ENCODE measurements at regions not wholly inside any gene's neighbourhood (a gene's known extent, or its start where the extent isn't known, plus 50 kb on each side); places are given as distances from the start of the nearest gene placed in this dataset.

DNA sequence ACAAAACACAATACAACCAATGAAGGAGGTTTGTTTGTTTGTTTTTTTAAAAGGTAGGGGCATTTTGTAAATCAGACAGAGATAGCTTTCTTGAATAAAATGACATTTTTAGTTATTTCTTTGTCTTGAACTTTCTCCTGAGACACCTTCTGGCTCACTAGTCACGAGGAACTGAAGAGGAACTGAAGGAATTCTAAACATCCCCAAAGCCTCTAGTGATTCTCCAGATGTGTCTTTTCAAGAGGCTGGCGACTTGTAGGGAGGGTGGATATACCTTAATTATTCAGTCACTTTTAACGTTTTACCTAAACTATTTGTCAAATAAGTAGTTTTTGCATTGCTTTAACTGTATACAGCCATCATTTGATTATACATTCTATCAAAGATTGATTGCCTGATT lies 211.2 kb upstream of the LRIG3 start:
- TF ChIP-seq ZNF626 (tag by site-specific recombination; IDR thresholded peaks at IDR 0.05): no peak
- TF ChIP-seq, protein P1, sequence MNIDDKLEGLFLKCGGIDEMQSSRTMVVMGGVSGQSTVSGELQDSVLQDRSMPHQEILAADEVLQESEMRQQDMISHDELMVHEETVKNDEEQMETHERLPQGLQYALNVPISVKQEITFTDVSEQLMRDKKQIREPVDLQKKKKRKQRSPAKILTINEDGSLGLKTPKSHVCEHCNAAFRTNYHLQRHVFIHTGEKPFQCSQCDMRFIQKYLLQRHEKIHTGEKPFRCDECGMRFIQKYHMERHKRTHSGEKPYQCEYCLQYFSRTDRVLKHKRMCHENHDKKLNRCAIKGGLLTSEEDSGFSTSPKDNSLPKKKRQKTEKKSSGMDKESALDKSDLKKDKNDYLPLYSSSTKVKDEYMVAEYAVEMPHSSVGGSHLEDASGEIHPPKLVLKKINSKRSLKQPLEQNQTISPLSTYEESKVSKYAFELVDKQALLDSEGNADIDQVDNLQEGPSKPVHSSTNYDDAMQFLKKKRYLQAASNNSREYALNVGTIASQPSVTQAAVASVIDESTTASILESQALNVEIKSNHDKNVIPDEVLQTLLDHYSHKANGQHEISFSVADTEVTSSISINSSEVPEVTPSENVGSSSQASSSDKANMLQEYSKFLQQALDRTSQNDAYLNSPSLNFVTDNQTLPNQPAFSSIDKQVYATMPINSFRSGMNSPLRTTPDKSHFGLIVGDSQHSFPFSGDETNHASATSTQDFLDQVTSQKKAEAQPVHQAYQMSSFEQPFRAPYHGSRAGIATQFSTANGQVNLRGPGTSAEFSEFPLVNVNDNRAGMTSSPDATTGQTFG (tag by site-specific recombination; IDR thresholded peaks at IDR 0.05; ENCODE audit: borderline replicate concordance): no peak
- TF ChIP-seq FEZF1 (tag by site-specific recombination; IDR thresholded peaks at IDR 0.05): no peak
- no peak for TF ChIP-seq ZNF571 (tag by site-specific recombination; IDR thresholded peaks at IDR 0.05)
- H3K9me3 ChIP-seq (ENCODE audit: control insufficient read depth, insufficient read depth, low read depth, low read length): no peaks in the 10 kb centered on the region
- CTCF ChIA-PET: no interaction called here
- H3K27ac ChIP-seq (ENCODE audit: extremely low read depth, low read depth, low read length): no peak overlapping the region
- no peaks in the 10 kb centered on the region for H3K36me3 ChIP-seq (ENCODE audit: control insufficient read depth in 2 of 2, insufficient read depth in 1 of 2, low read length in 2 of 2)
- no peaks in the 10 kb centered on the region for H3K4me1 ChIP-seq (ENCODE audit: control insufficient read depth, insufficient read depth, low read length)
- no peak overlapping the region for H3K4me3 ChIP-seq (ENCODE audit: low read depth, low read length)
- POLR2A ChIA-PET: no interaction called here

DNA sequence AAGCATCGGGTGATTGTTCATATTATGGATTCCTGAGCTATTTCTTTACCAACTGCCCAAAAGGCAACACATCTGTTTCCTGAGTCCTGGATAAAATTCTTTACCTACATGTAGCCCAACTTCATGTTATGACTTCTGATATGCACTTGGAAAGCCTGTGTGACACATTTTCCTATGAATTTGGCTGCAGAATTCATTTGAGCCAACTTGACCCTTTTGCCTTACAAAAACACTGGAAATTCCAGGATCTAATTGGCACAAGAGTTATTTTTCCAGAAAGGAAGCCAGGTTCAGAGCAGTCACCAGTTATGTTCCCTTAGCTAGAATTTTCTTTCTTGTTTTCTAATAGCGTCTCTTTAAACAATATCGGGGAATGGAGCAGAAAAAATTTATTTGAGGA lies 202.5 kb upstream of the LRIG3 start:
- POLR2A ChIA-PET: no interaction called here
- Histone ChIP-seq H3K36me3 (ENCODE audit: control insufficient read depth in 2 of 2, insufficient read depth in 1 of 2, low read length in 2 of 2) (no peaks in the 10 kb centered on the region), H3K4me3 (ENCODE audit: low read depth, low read length) (no peak overlapping the region), H3K4me1 (ENCODE audit: control insufficient read depth, insufficient read depth, low read length) (no peaks in the 10 kb centered on the region), H3K9me3 (ENCODE audit: control insufficient read depth, insufficient read depth, low read depth, low read length) (no peaks in the 10 kb centered on the region), H3K27ac (ENCODE audit: extremely low read depth, low read depth, low read length) (no peak overlapping the region)
- no peak for TF ChIP-seq ZNF426 (tag by site-specific recombination; IDR thresholded peaks at IDR 0.05)
- TF ChIP-seq ZNF324 (tag by site-specific recombination; IDR thresholded peaks at IDR 0.05): no peak
- no peak for TF ChIP-seq ZNF350 (tag by site-specific recombination; IDR thresholded peaks at IDR 0.05)
- no peak for TF ChIP-seq ZNF558 (tag by site-specific recombination; IDR thresholded peaks at IDR 0.05)
- TF ChIP-seq, protein P2, sequence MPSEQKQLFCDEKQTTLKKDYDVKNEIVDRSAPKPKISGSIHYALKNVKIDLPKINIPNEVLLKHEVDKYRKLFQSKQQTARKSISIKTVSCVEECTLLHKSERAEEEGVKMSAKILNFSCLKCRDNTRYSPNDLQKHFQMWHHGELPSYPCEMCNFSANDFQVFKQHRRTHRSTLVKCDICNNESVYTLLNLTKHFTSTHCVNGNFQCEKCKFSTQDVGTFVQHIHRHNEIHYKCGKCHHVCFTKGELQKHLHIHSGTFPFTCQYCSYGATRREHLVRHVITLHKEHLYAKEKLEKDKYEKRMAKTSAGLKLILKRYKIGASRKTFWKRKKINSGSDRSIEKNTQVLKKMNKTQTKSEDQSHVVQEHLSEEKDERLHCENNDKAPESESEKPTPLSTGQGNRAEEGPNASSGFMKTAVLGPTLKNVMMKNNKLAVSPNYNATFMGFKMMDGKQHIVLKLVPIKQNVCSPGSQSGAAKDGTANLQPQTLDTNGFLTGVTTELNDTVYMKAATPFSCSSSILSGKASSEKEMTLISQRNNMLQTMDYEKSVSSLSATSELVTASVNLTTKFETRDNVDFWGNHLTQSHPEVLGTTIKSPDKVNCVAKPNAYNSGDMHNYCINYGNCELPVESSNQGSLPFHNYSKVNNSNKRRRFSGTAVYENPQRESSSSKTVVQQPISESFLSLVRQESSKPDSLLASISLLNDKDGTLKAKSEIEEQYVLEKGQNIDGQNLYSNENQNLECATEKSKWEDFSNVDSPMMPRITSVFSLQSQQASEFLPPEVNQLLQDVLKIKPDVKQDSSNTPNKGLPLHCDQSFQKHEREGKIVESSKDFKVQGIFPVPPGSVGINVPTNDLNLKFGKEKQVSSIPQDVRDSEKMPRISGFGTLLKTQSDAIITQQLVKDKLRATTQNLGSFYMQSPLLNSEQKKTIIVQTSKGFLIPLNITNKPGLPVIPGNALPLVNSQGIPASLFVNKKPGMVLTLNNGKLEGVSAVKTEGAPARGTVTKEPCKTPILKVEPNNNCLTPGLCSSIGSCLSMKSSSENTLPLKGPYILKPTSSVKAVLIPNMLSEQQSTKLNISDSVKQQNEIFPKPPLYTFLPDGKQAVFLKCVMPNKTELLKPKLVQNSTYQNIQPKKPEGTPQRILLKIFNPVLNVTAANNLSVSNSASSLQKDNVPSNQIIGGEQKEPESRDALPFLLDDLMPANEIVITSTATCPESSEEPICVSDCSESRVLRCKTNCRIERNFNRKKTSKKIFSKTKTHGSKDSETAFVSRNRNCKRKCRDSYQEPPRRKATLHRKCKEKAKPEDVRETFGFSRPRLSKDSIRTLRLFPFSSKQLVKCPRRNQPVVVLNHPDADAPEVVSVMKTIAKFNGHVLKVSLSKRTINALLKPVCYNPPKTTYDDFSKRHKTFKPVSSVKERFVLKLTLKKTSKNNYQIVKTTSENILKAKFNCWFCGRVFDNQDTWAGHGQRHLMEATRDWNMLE (tag by site-specific recombination; conservative IDR thresholded peaks at IDR 0.05; ENCODE audit: low read depth): no peak
- TF ChIP-seq ZNF16 (tag by site-specific recombination; IDR thresholded peaks at IDR 0.05; ENCODE audit: low read depth): no peak
- no peak for TF ChIP-seq ZNF433 (tag by site-specific recombination; IDR thresholded peaks at IDR 0.05; ENCODE audit: low read depth)
- no peak for TF ChIP-seq ZNF585B (tag by site-specific recombination; IDR thresholded peaks at IDR 0.05)
- TF ChIP-seq, protein P3, sequence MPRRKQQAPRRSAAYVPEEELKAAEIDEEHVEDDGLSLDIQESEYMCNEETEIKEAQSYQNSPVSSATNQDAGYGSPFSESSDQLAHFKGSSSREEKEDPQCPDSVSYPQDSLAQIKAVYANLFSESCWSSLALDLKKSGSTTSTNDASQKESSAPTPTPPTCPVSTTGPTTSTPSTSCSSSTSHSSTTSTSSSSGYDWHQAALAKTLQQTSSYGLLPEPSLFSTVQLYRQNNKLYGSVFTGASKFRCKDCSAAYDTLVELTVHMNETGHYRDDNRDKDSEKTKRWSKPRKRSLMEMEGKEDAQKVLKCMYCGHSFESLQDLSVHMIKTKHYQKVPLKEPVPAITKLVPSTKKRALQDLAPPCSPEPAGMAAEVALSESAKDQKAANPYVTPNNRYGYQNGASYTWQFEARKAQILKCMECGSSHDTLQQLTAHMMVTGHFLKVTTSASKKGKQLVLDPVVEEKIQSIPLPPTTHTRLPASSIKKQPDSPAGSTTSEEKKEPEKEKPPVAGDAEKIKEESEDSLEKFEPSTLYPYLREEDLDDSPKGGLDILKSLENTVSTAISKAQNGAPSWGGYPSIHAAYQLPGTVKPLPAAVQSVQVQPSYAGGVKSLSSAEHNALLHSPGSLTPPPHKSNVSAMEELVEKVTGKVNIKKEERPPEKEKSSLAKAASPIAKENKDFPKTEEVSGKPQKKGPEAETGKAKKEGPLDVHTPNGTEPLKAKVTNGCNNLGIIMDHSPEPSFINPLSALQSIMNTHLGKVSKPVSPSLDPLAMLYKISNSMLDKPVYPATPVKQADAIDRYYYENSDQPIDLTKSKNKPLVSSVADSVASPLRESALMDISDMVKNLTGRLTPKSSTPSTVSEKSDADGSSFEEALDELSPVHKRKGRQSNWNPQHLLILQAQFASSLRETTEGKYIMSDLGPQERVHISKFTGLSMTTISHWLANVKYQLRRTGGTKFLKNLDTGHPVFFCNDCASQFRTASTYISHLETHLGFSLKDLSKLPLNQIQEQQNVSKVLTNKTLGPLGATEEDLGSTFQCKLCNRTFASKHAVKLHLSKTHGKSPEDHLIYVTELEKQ (tag by site-specific recombination; IDR thresholded peaks at IDR 0.05; ENCODE audit: borderline replicate concordance): no peak
- no peak for TF ChIP-seq ZNF37A (tag by site-specific recombination; IDR thresholded peaks at IDR 0.05)
- no peak for TF ChIP-seq ZNF701 (tag by site-specific recombination; IDR thresholded peaks at IDR 0.05)
- no peak for TF ChIP-seq ZNF626 (tag by site-specific recombination; IDR thresholded peaks at IDR 0.05)
- TF ChIP-seq, protein P4, sequence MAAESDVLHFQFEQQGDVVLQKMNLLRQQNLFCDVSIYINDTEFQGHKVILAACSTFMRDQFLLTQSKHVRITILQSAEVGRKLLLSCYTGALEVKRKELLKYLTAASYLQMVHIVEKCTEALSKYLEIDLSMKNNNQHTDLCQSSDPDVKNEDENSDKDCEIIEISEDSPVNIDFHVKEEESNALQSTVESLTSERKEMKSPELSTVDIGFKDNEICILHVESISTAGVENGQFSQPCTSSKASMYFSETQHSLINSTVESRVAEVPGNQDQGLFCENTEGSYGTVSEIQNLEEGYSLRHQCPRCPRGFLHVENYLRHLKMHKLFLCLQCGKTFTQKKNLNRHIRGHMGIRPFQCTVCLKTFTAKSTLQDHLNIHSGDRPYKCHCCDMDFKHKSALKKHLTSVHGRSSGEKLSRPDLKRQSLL (tag by site-specific recombination; IDR thresholded peaks at IDR 0.05): no peak
- TF ChIP-seq ZNF768 (tag by site-specific recombination; IDR thresholded peaks at IDR 0.05): no peak
- CTCF ChIA-PET: interaction anchor here (0.9 kb wide), 1 partner anchor 27 kb away, joined by 3 read pairs; no protein-coding TSS in a partner anchor
